ENCODE measurements at regions not wholly inside any gene's neighbourhood (a gene's known extent, or its start where the extent isn't known, plus 50 kb on each side); places are given as distances from the start of the nearest gene placed in this dataset.

DNA sequence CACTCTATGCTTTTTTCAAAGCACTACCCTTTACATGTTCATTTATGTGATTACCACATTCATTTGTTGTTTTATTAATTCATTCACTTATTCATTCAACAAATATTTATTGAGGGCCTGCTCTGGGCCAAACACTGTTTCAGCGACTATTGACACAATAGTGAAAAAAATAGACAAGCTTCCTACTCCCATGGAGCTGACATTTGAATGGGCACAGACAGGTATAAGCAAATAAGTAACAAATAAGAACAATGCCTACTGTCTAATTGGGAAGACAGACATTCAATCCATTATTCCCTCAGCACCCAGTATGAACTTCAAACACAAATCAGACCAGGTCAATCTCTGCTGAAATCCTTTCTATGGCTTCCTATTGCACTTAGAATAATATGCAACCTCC lies 156.9 kb upstream of the NR3C1 start:
- Histone ChIP-seq H3K27me3 (ENCODE audit: insufficient read depth, low read depth) (no peaks in the 10 kb centered on the region), H3K4me1 (ENCODE audit: low read depth, poor library complexity, severe bottlenecking) (peaks cover 9% of the 10 kb centered on the region), H3K4me3 (IDR thresholded peaks at IDR 0.05; ENCODE audit: insufficient read depth, low read depth, low read length) (no peak overlapping the region), H3K79me2 (ENCODE audit: insufficient read depth, low read depth) (no peaks in the 10 kb centered on the region), H4K20me1 (ENCODE audit: insufficient read depth) (no peaks in the 10 kb centered on the region), H3K4me2 (no peak overlapping the region), H3K27ac (no peak overlapping the region), H3K36me3 (ENCODE audit: insufficient read depth) (no peaks in the 10 kb centered on the region), H2AFZ (ENCODE audit: low read depth) (no peak overlapping the region), H3K9ac (no peak overlapping the region)
- TF ChIP-seq, protein P1, sequence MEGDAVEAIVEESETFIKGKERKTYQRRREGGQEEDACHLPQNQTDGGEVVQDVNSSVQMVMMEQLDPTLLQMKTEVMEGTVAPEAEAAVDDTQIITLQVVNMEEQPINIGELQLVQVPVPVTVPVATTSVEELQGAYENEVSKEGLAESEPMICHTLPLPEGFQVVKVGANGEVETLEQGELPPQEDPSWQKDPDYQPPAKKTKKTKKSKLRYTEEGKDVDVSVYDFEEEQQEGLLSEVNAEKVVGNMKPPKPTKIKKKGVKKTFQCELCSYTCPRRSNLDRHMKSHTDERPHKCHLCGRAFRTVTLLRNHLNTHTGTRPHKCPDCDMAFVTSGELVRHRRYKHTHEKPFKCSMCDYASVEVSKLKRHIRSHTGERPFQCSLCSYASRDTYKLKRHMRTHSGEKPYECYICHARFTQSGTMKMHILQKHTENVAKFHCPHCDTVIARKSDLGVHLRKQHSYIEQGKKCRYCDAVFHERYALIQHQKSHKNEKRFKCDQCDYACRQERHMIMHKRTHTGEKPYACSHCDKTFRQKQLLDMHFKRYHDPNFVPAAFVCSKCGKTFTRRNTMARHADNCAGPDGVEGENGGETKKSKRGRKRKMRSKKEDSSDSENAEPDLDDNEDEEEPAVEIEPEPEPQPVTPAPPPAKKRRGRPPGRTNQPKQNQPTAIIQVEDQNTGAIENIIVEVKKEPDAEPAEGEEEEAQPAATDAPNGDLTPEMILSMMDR (conservative IDR thresholded peaks at IDR 0.05; ENCODE audit: low read depth, low read length) = no peak

DNA sequence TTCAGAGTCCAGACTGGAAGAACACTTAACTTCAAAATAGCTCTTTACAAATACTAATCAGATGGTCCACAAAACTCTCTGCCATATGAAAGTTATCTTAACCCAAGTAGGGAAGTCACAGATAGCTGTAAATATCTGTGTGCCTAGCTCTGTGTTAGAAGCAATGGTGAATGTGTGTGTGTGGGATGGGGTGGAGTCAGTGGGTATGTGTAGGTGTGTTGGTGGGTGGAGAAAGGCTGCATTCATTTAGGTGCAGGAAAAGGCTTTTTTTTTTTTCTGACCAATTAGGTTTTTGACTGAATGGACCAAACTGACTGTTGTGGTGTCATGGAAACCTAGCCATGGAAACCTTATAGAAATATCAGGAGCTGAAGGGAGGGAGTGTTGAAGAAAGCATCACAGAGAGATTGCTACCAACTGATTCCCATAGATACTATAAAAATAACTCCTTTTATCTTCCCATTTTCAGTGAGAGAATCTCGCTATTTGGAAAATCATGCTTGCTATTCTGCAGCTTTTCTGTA lies 156.2 kb upstream of the NR3C1 start:
- Histone ChIP-seq H3K4me1 (ENCODE audit: low read depth, poor library complexity, severe bottlenecking) (peaks cover 7% of the 10 kb centered on the region), H3K4me2 (no peak overlapping the region), H3K27me3 (ENCODE audit: insufficient read depth, low read depth) (no peaks in the 10 kb centered on the region), H3K9ac (no peak overlapping the region), H2AFZ (ENCODE audit: low read depth) (no peak overlapping the region), H4K20me1 (ENCODE audit: insufficient read depth) (no peaks in the 10 kb centered on the region), H3K79me2 (ENCODE audit: insufficient read depth, low read depth) (no peaks in the 10 kb centered on the region), H3K36me3 (ENCODE audit: insufficient read depth) (no peaks in the 10 kb centered on the region), H3K27ac (no peak overlapping the region), H3K4me3 (IDR thresholded peaks at IDR 0.05; ENCODE audit: insufficient read depth, low read depth, low read length) (no peak overlapping the region)
- TF ChIP-seq, protein P1 (conservative IDR thresholded peaks at IDR 0.05; ENCODE audit: low read depth, low read length) = no peak

DNA sequence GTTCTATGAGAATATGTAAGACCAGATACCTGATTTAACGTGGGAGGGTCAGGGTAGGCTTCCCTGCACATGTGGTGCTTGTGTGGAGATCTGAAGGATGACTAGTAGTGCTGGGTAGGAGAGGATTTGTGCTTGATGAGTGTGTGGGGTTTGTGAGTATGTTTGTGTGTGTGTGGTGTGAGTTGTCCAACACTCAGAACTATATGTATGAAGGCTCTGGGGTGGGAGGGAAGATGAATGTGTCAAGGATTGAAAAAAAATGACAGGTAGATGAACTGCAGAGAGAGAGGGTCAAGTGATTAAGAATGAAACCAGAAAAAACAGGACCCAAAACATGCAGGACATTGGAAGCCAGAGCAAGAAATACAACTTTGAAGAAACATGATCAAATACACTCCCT lies 154.6 kb upstream of the NR3C1 start:
- Histone ChIP-seq H3K4me1 (ENCODE audit: low read depth, poor library complexity, severe bottlenecking) (no peaks in the 10 kb centered on the region), H3K27ac (no peak overlapping the region)

DNA sequence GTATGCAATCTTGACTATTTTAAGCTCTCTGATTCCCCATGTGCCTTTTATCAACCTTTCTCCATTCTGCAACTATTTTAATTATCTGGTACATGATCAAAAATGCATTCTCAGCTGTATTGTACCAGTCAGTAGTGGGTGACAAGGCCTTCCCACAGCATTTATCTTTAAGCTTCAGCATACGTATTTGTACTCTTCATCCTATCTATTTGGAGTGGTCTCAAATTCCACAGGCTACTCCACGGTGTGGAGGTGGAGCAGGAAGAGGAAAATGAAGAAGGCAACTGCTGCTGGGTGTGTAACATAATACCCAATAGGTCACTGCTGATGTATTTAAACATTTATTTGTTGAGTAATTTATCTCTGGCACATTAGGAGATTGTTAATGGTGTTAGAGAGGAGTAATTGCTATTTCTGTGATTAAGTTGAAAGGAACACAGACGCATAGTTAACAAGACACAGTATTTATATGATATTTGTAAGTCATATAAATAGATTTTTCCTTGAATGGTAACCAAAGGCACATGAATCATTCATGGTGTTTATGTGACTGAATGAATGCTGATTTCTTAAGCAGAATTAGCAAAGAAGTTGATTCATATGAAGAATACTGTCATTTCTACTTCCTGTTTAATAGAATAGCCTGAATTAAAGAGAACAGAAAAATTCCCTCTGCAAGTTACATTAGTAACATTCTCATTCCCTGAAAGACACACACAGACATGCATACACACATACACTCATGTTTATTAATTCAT lies 153.8 kb upstream of the NR3C1 start:
- H3K4me1 ChIP-seq (ENCODE audit: low read depth, poor library complexity, severe bottlenecking) = no peaks in the 10 kb centered on the region
- H3K9ac ChIP-seq = no peak overlapping the region
- H4K20me1 ChIP-seq (ENCODE audit: insufficient read depth) = no peaks in the 10 kb centered on the region
- H3K27ac ChIP-seq = no peak overlapping the region
- H3K4me2 ChIP-seq = no peak overlapping the region
- H3K4me3 ChIP-seq (IDR thresholded peaks at IDR 0.05; ENCODE audit: insufficient read depth, low read depth, low read length) = no peak overlapping the region
- TF ChIP-seq, protein P1 (conservative IDR thresholded peaks at IDR 0.05; ENCODE audit: low read depth, low read length) = no peak
- H2AFZ ChIP-seq (ENCODE audit: low read depth) = no peak overlapping the region
- H3K27me3 ChIP-seq (ENCODE audit: insufficient read depth, low read depth) = no peaks in the 10 kb centered on the region
- H3K79me2 ChIP-seq (ENCODE audit: insufficient read depth, low read depth) = no peaks in the 10 kb centered on the region
- H3K36me3 ChIP-seq (ENCODE audit: insufficient read depth) = no peaks in the 10 kb centered on the region

More for the DNA sequence above, 154.6 kb upstream of the NR3C1 start:
- Histone ChIP-seq H2AFZ (ENCODE audit: low read depth) (no peak overlapping the region), H3K36me3 (ENCODE audit: insufficient read depth) (no peaks in the 10 kb centered on the region), H3K27me3 (ENCODE audit: insufficient read depth, low read depth) (no peaks in the 10 kb centered on the region), H3K4me3 (IDR thresholded peaks at IDR 0.05; ENCODE audit: insufficient read depth, low read depth, low read length) (no peak overlapping the region), H4K20me1 (ENCODE audit: insufficient read depth) (no peaks in the 10 kb centered on the region), H3K9ac (no peak overlapping the region), H3K79me2 (ENCODE audit: insufficient read depth, low read depth) (no peaks in the 10 kb centered on the region), H3K4me2 (no peak overlapping the region)
- TF ChIP-seq, protein P1 (conservative IDR thresholded peaks at IDR 0.05; ENCODE audit: low read depth, low read length) = no peak
